HEK293 (cell line): ENCODE measurements at regions not wholly inside any gene's neighbourhood (a gene's known extent, or its start where the extent isn't known, plus 50 kb on each side); places are given as distances from the start of the nearest gene placed in this dataset.
"Not testable (repeated sequence)": the region's sequence is repeated elsewhere in the genome, so short reads cannot be mapped to it uniquely, and the experiment has no call there.

ENCODE experiments used
- TF ChIP-seq, protein P1 (sequence below): fragments of 450-650 bp; formaldehyde crosslinking; IDR thresholded peaks from 2 replicates; pipeline ENCODE4 v1.5.1; 2016; ENCODE audit warnings: missing biosample characterization, missing genetic modification characterization
- TF ChIP-seq, protein P2 (sequence below): fragments of 450-650 bp; formaldehyde crosslinking; IDR thresholded peaks from 2 replicates; pipeline ENCODE4 v1.5.1; 2016; ENCODE audit warnings: missing biosample characterization, missing genetic modification characterization

- TF ChIP-seq, protein P1, sequence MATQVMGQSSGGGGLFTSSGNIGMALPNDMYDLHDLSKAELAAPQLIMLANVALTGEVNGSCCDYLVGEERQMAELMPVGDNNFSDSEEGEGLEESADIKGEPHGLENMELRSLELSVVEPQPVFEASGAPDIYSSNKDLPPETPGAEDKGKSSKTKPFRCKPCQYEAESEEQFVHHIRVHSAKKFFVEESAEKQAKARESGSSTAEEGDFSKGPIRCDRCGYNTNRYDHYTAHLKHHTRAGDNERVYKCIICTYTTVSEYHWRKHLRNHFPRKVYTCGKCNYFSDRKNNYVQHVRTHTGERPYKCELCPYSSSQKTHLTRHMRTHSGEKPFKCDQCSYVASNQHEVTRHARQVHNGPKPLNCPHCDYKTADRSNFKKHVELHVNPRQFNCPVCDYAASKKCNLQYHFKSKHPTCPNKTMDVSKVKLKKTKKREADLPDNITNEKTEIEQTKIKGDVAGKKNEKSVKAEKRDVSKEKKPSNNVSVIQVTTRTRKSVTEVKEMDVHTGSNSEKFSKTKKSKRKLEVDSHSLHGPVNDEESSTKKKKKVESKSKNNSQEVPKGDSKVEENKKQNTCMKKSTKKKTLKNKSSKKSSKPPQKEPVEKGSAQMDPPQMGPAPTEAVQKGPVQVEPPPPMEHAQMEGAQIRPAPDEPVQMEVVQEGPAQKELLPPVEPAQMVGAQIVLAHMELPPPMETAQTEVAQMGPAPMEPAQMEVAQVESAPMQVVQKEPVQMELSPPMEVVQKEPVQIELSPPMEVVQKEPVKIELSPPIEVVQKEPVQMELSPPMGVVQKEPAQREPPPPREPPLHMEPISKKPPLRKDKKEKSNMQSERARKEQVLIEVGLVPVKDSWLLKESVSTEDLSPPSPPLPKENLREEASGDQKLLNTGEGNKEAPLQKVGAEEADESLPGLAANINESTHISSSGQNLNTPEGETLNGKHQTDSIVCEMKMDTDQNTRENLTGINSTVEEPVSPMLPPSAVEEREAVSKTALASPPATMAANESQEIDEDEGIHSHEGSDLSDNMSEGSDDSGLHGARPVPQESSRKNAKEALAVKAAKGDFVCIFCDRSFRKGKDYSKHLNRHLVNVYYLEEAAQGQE (tag by site-specific recombination): not testable (repeated sequence)
- TF ChIP-seq, protein P2, sequence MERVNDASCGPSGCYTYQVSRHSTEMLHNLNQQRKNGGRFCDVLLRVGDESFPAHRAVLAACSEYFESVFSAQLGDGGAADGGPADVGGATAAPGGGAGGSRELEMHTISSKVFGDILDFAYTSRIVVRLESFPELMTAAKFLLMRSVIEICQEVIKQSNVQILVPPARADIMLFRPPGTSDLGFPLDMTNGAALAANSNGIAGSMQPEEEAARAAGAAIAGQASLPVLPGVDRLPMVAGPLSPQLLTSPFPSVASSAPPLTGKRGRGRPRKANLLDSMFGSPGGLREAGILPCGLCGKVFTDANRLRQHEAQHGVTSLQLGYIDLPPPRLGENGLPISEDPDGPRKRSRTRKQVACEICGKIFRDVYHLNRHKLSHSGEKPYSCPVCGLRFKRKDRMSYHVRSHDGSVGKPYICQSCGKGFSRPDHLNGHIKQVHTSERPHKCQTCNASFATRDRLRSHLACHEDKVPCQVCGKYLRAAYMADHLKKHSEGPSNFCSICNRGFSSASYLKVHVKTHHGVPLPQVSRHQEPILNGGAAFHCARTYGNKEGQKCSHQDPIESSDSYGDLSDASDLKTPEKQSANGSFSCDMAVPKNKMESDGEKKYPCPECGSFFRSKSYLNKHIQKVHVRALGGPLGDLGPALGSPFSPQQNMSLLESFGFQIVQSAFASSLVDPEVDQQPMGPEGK (tag by site-specific recombination): not testable (repeated sequence)
Measured at GRCh38 chr1:145191272-145191675, 50.7 kb downstream of the PPIAL4D start.
